Activated CD4-positive, alpha-beta T cell treated with anti-CD3 and anti-CD28 coated beads, Interleukin-2, Interleukin-4, amounts not matched to agents 100 ng/mL and 50 ng/mL, durations not matched to agents 16 hours and 8 hours (primary cell): ENCODE measurements at regions not wholly inside any gene's neighbourhood (a gene's known extent, or its start where the extent isn't known, plus 50 kb on each side); places are given as distances from the start of the nearest gene placed in this dataset.
A peak's percentile ranks its signal among the peaks of the same experiment; 100 is the strongest.

ENCODE experiments used
- DNase-seq: peaks from one replicate; pipeline ENCODE4 v3.0.0-alpha.2; 2020; ENCODE audit warnings: low spot score

DNA sequence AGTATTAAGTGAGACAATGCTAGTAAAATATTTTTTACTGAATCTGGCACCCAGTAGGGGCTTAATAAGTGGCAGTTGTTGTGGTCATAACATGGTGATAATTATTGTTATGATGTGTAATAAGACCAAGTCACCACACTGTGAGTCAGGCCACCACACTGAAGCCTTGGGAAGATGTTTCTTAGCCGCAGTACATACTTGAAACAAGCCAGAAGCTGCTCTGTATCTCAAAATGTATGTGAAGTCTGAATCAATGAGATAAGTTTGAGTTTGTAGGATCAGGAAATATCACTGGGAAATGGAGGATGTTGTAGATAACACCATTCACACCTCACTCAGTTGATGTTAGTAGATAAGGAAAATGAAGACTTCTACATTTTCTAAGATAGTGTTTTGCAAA is 51.3 kb upstream of the PTPN3 start:
- DNase-seq: no peak

DNA sequence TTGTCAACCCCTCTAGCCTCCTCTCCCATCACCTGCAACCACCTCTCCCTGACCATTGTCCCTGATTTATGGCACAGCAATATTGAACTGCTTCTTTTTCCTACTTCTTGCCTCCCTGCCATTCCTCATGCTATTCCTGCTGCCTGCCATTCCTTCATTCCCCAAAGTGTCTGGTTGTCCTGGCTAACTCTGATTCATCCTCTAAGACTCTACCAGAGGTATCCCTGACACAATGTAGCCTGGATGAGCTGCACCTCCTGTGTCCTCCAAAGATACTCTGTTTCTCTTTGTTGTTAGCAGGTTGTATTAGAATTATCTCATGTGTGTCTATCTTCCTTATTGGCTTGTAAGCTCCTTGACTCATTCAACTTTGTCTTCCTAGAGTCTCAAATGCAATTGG is 53.5 kb upstream of the PTPN3 start:
- no peak for DNase-seq

DNA sequence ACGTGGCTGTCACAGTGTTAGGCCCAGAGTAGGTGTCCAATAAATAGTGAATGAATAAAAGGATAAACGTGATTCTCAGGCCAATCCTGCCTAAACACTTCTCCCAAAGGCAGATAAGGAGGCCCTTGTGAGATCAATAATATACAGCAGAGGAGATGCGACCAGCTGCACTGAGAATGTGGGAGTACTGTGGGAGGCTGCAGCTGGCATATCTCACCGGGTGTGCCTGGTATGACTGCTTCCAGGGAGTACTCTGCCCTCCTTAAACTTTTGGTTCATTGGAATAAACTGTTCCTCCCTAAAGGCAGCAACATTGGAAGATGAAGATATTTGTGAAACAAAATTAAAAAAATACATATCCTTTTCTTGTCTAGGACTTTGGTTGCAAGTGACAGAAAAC is 57.1 kb upstream of the PTPN3 start:
- DNase-seq: no peak

DNA sequence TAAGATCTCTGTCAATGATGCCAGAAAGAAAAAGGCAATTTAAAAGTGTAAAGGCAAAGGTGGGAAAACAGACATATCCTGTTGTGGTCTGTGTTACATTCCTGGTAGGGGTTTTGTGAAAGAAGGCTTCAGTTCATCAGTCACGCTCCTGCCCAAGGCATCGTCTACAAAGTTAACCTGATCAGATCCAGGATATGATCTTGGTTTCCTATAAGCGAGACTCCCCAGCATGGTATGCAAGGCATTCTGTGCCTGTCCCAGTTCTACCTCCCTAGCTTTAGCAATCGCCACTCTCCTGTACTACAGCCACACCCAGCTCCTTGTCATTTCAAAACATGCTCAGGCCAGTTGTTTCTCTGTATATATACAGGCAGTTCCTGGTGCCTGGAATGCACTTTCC is 58.0 kb upstream of the PTPN3 start:
- no peak for DNase-seq

GRCh38 chr9:109556786-109557185 is 58.7 kb upstream of the PTPN3 start:
- no peak for DNase-seq

DNA sequence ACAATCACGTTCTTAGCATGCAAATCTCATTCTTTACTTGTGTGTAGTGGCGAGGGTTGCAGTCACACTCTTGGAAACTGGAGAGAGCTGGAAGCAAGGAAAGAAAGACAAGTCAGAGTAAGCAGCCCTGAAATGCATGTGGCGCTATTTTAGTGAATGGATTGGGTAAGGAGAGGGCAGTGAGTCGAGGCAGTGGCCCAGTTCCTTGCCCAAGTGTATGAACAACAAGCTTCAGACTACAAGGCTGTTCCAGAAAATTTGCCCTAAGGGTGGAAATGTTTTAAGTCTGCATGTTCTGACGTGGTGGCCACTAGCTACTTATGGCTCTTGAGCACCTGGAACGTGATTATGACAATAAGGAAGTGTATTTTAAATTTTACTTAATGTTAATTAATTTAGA is 59.4 kb upstream of the PTPN3 start:
- DNase-seq: no peak

- DNase-seq: no peak
Measured at GRCh38 chr9:109558718-109559151, 60.6 kb upstream of the PTPN3 start.

GRCh38 chr9:109560470-109561132 is 62.5 kb upstream of the PTPN3 start:
- no peak for DNase-seq

- no peak for DNase-seq
Measured at GRCh38 chr9:109561137-109561536, 63.0 kb upstream of the PTPN3 start.

GRCh38 chr9:109568089-109568488 is 70.0 kb upstream of the PTPN3 start:
- DNase-seq: no peak

DNA sequence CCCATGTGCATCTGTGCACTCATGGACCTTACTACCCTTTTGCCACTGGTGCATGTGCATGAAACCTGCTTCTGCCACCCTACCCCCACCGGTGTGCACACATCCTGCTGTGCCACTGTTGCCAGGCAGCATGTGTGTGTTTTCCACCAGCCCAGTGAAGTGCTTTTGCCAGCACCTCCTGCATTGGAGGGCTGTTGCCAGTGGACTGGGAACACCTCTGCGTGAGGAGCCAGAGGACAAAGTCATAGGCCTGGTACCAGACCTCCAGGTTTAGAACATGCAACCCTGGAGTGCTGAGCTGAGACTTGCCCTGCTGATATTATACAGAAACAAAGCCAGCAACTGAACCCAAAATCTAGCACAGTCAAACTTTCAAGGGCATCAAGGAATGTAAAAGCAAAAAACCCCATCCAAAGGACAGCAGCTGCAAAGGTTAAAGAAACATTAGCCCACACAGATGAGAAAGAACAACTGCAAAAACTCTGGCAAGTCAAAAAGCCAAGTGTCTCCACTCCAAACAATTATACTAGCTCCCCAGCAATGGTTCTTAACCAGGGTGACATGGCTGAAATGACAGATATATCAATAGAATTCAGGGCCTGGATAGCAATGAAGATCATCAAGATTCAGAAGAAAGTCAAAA is 70.6 kb upstream of the PTPN3 start:
- no peak for DNase-seq

DNA sequence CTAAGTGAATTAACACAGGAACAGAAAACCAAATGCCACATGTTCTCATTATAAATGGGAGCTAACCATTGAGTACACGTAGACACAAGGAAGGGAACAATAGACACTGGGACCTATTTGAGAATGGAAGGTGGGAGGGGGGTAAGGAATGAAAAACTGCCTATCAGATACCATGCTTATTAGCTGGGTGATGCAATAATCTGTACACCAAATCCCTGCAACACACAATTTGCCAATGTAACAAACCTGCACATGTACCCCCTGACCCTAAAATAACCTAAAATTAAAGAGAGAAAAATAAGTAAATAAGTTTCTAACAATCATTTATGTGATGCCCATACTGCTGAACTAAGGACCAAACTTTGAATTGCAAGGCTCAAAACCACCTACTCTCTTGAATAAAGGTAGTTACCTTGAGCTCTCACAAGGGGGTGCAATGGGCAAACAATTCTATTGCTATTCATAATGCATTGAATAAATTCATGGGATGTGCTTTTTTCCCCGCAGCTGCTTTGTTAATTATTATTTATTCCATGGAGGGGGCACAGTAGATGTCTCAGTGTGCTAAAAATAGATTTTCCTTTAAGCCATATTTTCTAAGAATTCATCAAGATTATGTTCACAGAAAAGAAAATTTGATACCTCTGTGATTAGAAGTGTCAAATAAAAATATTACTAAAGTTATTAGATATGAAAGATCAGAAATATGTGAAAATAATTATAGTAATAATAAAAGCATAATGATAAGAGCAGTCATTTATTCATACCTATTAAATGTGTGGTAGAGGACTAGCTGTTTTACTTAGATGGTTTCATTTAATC is 76.2 kb upstream of the PTPN3 start:
- peak; percentile 42 for DNase-seq

- DNase-seq: no peak
Measured at GRCh38 chr9:109576762-109577161, 78.7 kb upstream of the PTPN3 start.

DNA sequence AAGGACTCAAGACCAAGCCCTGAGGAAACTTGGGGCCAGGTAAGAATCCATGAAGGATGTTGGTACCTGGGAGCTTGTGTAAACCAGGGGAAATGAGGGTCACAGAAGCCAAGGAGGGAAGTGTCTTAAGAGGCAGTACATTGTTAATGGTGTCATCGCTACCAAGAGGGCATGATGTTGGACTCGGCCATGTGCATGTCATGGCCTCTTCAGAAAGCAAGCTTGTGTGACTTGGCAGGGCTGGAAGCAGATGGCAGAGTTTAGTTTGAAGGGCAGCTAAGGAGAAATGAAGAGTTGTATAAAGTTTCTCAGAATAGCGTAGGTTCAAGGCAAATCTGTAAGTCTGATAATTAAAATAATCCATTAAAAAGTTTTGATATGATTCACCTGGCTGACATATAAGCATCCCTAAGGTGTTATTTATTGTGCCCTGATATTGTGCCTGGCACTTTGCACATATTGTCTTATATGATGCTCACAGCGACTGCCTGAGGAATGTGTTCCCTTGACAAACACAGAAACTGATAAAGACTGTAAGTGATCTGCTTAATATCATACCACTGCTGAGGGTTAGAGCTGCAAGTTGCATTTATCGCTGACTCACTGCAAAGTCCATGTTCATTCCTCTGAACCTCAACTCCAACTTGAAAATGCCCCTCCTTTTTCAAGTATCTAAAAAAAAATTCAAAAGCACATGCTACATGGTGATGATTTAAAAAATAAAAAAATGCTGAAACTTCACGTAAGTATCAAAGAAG is 81.3 kb upstream of the PTPN3 start:
- no peak for DNase-seq

GRCh38 chr9:109582386-109582785 is 84.3 kb upstream of the PTPN3 start:
- no peak for DNase-seq

GRCh38 chr9:109584205-109584604 is 86.1 kb upstream of the PTPN3 start:
- DNase-seq: no peak

- DNase-seq: no peak
Measured at GRCh38 chr9:109585796-109586195, 87.7 kb upstream of the PTPN3 start.

GRCh38 chr9:109586993-109587392 is 88.9 kb upstream of the PTPN3 start:
- no peak for DNase-seq

GRCh38 chr9:109588415-109588814 is 90.3 kb upstream of the PTPN3 start:
- no peak for DNase-seq

DNA sequence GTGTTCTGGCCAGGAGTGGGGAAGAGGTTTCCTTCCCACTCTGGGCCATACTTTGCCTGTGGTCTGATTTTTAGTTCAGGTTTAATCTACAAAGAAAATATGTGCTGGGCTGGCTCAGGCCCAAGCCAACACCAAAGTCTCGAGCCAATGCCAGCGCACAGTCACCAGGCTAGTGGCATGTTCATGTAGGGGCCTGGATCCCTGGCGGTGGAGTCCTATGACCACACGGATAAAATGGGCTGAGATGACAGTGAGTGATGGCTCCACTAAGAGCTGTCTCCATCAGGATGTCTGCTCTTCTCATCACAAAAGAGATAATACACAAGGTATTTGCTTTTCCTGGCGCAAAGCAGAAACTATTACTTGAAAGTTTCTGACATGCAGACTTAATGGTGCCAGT is 92.9 kb upstream of the PTPN3 start:
- DNase-seq: no peak

GRCh38 chr9:109591691-109592090 is 93.6 kb upstream of the PTPN3 start:
- DNase-seq: no peak

- no peak for DNase-seq
Measured at GRCh38 chr9:109593612-109594011, 95.5 kb upstream of the PTPN3 start.

DNA sequence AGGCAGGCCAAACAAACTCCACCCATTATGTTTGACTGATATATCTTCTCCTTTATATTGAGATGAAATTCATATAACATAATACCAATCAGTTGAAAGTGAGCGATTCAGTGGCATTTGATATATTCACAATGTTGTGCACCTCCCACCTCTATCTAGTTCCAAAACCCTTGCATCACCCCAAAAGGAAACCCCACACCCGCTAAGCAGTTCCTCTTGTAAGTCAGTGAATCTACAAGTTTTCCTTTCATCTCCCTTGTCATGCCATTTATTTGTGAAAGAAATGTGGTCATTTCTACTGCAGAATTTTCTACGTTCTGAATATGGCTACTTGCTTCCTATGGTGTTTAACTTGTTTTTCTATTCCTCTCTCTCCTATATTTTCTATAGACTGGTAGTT is 99.4 kb upstream of the PTPN3 start:
- DNase-seq: no peak
